ENCODE measurements at regions not wholly inside any gene's neighbourhood (a gene's known extent, or its start where the extent isn't known, plus 50 kb on each side); places are given as distances from the start of the nearest gene placed in this dataset.

DNA sequence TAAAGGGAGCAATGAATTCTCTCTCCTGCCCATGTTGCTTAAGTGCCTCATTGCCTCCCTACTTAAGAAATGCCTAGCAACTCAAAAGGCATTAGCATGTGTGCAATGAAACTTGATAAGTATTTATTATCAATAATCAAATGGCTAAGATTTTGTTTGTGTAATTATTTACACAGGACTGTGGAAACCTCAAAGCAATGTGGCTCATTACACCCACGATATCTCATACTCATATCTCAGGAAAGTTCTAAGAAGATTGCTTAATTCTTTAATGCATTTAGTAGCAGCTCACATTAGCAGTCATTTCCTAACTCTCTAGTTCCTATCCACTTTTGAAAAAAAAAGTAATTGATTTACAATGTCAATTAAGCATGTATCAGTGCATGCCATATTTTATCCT lies 253.3 kb downstream of the DUSP10 start:
- TF ChIP-seq, protein P1, sequence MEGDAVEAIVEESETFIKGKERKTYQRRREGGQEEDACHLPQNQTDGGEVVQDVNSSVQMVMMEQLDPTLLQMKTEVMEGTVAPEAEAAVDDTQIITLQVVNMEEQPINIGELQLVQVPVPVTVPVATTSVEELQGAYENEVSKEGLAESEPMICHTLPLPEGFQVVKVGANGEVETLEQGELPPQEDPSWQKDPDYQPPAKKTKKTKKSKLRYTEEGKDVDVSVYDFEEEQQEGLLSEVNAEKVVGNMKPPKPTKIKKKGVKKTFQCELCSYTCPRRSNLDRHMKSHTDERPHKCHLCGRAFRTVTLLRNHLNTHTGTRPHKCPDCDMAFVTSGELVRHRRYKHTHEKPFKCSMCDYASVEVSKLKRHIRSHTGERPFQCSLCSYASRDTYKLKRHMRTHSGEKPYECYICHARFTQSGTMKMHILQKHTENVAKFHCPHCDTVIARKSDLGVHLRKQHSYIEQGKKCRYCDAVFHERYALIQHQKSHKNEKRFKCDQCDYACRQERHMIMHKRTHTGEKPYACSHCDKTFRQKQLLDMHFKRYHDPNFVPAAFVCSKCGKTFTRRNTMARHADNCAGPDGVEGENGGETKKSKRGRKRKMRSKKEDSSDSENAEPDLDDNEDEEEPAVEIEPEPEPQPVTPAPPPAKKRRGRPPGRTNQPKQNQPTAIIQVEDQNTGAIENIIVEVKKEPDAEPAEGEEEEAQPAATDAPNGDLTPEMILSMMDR (IDR thresholded peaks at IDR 0.05): no peak
- Histone ChIP-seq H3K4me3 (ENCODE audit: low read depth, low read length) (no peak overlapping the region), H3K9ac (no peak overlapping the region), H3K9me3 (ENCODE audit: control insufficient read depth, low read length) (no peaks in the 10 kb centered on the region), H2AFZ (no peak overlapping the region), H3K79me2 (no peaks in the 10 kb centered on the region), H3K27me3 (ENCODE audit: control insufficient read depth, insufficient read depth, low read length) (no peaks in the 10 kb centered on the region), H3K27ac (no peak overlapping the region), H3K4me1 (no peaks in the 10 kb centered on the region), H3K36me3 (ENCODE audit: control insufficient read depth, insufficient read depth, low read length) (no peaks in the 10 kb centered on the region), H3K4me2 (ENCODE audit: low read length) (no peak overlapping the region)

DNA sequence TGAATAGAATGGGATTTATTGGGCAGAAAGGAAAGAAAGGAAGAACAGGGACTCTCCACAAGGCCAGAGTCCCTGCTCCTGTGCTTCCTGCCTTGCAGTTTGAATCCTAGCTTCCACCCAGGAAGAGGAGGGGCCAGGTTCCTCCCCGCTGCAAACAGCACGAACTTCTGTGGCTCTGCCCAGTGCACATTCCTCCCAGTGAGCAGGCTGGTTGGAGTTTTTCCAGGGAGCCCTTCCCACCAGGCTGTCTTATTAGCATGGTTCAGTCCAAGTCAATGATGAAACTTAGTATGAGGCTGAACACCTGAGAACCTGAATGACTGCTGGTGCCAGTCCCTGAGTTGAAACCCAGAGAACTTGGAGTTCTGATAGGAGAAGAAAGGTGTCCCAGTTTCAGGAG lies 247.2 kb downstream of the DUSP10 start:
- Histone ChIP-seq H3K9ac (no peak overlapping the region), H3K9me3 (ENCODE audit: control insufficient read depth, low read length) (no peaks in the 10 kb centered on the region), H2AFZ (no peak overlapping the region), H3K36me3 (ENCODE audit: control insufficient read depth, insufficient read depth, low read length) (no peaks in the 10 kb centered on the region), H3K27ac (no peak overlapping the region), H3K4me3 (ENCODE audit: low read depth, low read length) (no peak overlapping the region), H3K27me3 (ENCODE audit: control insufficient read depth, insufficient read depth, low read length) (no peaks in the 10 kb centered on the region), H3K4me1 (no peaks in the 10 kb centered on the region), H3K79me2 (no peaks in the 10 kb centered on the region), H3K4me2 (ENCODE audit: low read length) (no peak overlapping the region)
- TF ChIP-seq, protein P1 (IDR thresholded peaks at IDR 0.05): no peak

DNA sequence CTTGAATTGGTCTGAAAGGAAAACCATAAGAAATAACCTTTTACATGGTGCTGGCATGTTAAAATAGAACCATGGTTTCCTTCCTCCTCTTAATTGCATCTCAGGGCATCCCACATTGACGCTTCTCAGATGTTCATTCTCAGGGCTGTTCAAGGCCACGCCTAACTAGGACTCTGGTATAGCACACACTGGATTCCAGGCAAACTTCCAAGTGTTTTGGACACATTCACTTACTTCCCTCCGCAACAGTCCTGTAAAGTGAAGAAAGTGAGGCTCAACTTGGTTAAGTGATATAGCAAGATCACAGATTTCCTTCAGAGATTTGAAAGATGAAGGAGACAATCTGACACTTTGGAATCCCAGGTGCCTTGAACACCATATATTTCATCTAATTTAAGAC lies 244.8 kb downstream of the DUSP10 start:
- Histone ChIP-seq H3K4me2 (ENCODE audit: low read length) (no peak overlapping the region), H3K79me2 (no peaks in the 10 kb centered on the region), H3K9ac (no peak overlapping the region), H3K4me3 (ENCODE audit: low read depth, low read length) (no peak overlapping the region), H3K4me1 (no peaks in the 10 kb centered on the region), H3K27ac (no peak overlapping the region), H3K9me3 (ENCODE audit: control insufficient read depth, low read length) (no peaks in the 10 kb centered on the region), H3K36me3 (ENCODE audit: control insufficient read depth, insufficient read depth, low read length) (no peaks in the 10 kb centered on the region), H3K27me3 (ENCODE audit: control insufficient read depth, insufficient read depth, low read length) (no peaks in the 10 kb centered on the region), H2AFZ (no peak overlapping the region)
- TF ChIP-seq, protein P1 (IDR thresholded peaks at IDR 0.05): no peak

DNA sequence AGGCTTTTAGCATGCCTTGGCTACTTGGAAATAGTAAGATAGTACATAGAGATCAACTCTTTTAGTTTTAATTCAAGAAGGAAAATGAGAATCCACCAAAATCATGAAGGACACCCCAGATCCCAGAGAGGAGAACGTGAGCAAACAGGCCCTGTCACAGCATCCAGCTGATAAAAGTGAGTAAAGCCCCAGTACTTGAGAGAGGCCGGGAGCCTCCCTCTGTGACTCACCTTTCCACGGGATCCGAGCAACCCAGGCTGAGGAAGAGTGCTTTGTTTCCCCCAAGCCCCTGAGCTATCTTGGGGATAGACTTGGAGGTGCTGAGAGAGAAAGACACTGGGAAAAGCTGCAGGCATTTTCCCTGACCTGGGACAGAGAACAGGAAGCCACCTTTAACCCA lies 238.6 kb downstream of the DUSP10 start:
- Histone ChIP-seq H3K4me3 (ENCODE audit: low read depth, low read length) (no peak overlapping the region), H3K27ac (no peak overlapping the region), H3K9ac (no peak overlapping the region), H2AFZ (no peak overlapping the region), H3K4me1 (no peaks in the 10 kb centered on the region), H3K36me3 (ENCODE audit: control insufficient read depth, insufficient read depth, low read length) (no peaks in the 10 kb centered on the region), H3K4me2 (ENCODE audit: low read length) (no peak overlapping the region), H3K9me3 (ENCODE audit: control insufficient read depth, low read length) (no peaks in the 10 kb centered on the region), H3K79me2 (no peaks in the 10 kb centered on the region), H3K27me3 (ENCODE audit: control insufficient read depth, insufficient read depth, low read length) (no peaks in the 10 kb centered on the region)
- TF ChIP-seq, protein P1 (IDR thresholded peaks at IDR 0.05): no peak

DNA sequence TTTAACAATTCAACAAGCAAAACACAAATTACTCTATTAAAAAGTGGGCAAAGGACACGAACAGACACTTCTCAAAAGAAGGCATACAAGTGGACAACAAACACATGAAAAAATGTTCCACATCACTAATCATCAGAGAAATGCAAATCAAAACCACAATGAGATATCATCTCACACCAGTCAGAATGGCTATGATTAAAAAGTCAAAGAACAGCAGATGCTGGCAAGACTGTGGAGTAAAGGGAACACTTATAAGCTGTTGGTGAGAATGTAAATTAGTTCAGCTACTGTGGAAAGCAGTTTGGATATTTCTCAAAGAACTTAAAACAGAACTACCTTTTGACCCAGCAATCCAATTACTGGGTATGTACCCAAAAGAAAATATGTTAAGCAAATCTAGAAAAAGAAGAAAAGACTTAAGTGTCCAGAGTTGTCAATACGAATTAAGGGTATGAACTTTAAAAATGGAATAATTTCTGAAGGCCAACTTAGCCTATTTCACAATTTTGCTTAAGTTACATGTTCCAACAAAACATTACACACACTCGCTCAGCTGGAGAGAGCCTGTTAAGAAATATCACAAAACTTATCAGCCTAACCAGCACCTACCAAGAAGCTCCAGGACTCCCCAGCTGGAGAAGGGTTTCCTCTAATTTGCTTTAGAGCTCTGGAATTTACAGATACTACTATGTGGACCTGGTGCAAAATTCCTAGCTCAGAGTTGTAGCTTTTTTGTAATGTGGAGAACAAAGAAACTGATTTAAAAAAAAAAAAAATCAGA lies 232.1 kb downstream of the DUSP10 start:
- Histone ChIP-seq H3K4me3 (ENCODE audit: low read depth, low read length) (no peak overlapping the region), H3K27me3 (ENCODE audit: control insufficient read depth, insufficient read depth, low read length) (no peaks in the 10 kb centered on the region), H3K4me2 (ENCODE audit: low read length) (no peak overlapping the region), H3K27ac (no peak overlapping the region), H3K9me3 (ENCODE audit: control insufficient read depth, low read length) (no peaks in the 10 kb centered on the region), H3K4me1 (no peaks in the 10 kb centered on the region), H2AFZ (no peak overlapping the region), H3K79me2 (no peaks in the 10 kb centered on the region), H3K36me3 (ENCODE audit: control insufficient read depth, insufficient read depth, low read length) (no peaks in the 10 kb centered on the region), H3K9ac (no peak overlapping the region)
- TF ChIP-seq, protein P1 (IDR thresholded peaks at IDR 0.05): no peak
